ENCODE measurements at regions not wholly inside any gene's neighbourhood (a gene's known extent, or its start where the extent isn't known, plus 50 kb on each side); places are given as distances from the start of the nearest gene placed in this dataset.

DNA sequence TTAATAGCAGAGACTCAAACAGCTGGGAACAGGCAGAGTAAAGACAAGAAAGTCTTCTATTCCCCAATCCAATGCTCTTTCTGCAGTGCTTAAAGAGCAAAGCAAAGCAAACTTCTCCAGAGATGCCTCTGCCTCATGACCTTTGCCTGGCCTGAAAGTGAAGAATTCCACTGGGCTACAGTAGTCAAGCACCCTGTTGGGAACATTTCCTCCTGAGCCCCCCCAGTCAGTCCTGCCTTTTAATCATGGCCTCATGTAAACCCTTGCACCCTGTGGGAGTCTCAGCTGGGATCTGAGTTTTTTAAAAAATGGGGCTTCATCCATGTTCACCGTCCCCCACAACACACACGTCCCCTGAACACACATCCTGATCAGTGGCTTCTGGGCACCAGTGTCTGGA, 62.7 kb upstream of the TSPAN11 start:
- Histone ChIP-seq H3K4me3 (no peak overlapping the region), H3K36me3 (ENCODE audit: insufficient read depth in 1 of 2, low read depth in 1 of 2) (no peaks in the 10 kb centered on the region), H3K27ac (no peak overlapping the region), H3K27me3 (ENCODE audit: insufficient read depth in 3 of 3, low read length in 2 of 3) (peaks cover 0 to 11% (median 0%) of the 10 kb centered on the region in 3 donors), H3K4me1 (no peaks in the 10 kb centered on the region), H3K9me3 (no peaks in the 10 kb centered on the region)
- intact Hi-C loops (cut with DNase I) = no loop called here
- TF ChIP-seq, protein P1, sequence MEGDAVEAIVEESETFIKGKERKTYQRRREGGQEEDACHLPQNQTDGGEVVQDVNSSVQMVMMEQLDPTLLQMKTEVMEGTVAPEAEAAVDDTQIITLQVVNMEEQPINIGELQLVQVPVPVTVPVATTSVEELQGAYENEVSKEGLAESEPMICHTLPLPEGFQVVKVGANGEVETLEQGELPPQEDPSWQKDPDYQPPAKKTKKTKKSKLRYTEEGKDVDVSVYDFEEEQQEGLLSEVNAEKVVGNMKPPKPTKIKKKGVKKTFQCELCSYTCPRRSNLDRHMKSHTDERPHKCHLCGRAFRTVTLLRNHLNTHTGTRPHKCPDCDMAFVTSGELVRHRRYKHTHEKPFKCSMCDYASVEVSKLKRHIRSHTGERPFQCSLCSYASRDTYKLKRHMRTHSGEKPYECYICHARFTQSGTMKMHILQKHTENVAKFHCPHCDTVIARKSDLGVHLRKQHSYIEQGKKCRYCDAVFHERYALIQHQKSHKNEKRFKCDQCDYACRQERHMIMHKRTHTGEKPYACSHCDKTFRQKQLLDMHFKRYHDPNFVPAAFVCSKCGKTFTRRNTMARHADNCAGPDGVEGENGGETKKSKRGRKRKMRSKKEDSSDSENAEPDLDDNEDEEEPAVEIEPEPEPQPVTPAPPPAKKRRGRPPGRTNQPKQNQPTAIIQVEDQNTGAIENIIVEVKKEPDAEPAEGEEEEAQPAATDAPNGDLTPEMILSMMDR (IDR thresholded peaks at IDR 0.05) = no peak
- DNase-seq (no peak), ATAC-seq (no peak)
- WGBS, 3 donors = 64 to 84% (median 81%) methylated on average over 2 of the region's 2 CpGs

DNA sequence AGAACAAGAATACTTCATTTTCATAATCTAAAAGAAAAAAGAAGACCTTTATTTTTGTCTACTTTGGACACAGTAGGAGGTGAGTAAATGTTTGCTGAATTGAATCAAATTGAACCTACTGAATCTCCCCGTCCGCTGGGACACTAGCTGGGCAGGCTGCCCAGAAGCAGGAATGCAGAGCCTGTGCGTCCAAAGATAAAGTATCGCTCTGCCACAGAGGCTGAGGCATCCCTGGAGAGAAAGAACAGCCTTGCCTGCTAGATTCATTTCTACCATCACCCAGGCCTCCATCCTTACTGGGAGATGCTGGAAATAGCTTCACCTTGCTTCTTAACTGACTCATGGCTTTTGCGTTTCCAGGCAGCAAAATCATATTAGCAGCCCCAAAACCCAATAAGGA, 64.1 kb upstream of the TSPAN11 start:
- no peak for ATAC-seq
- Histone ChIP-seq H3K4me3 (no peak overlapping the region), H3K27ac (no peak overlapping the region), H3K4me1 (no peaks in the 10 kb centered on the region), H3K36me3 (ENCODE audit: insufficient read depth in 1 of 2, low read depth in 1 of 2) (no peaks in the 10 kb centered on the region), H3K27me3 (ENCODE audit: insufficient read depth in 3 of 3, low read length in 2 of 3) (peaks cover 0 to 11% (median 0%) of the 10 kb centered on the region in 3 donors), H3K9me3 (no peaks in the 10 kb centered on the region)
- WGBS, 3 donors = 16 to 24% (median 23%) methylated on average over 5 of the region's 5 CpGs
- intact Hi-C loops (cut with DNase I) = no loop called here
- TF ChIP-seq, protein P1 (IDR thresholded peaks at IDR 0.05) = no peak
- no peak for DNase-seq

DNA sequence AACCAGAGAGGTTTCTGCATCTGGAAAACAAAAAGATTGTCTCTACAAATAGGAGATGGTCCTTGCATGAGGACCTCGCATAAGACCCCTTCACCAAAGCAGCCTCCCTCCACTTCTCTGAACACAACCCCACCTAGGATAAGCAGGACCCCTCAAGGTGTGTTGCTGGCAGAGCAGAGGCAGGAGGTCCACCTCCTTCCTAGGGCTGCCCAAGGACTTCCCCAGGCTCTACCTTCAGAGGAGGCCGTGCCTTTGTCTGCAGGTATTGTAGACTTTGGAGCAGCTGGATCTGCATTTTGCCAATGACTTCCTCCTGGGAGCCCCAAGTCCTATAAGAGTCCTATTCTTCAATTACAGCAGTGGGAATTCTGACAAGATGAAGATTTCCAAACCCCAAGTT, 67.3 kb upstream of the TSPAN11 start:
- Histone ChIP-seq H3K4me1 (no peaks in the 10 kb centered on the region), H3K9me3 (no peaks in the 10 kb centered on the region), H3K36me3 (ENCODE audit: insufficient read depth in 1 of 2, low read depth in 1 of 2) (no peaks in the 10 kb centered on the region), H3K27me3 (ENCODE audit: insufficient read depth in 3 of 3, low read length in 2 of 3) (no peaks in the 10 kb centered on the region), H3K27ac (no peak overlapping the region), H3K4me3 (no peak overlapping the region)
- 90 to 95% (median 95%) methylated on average over 2 of the region's 2 CpGs for WGBS, 3 donors
- no peak for DNase-seq
- intact Hi-C loops (cut with DNase I) = no loop called here
- TF ChIP-seq, protein P1 (IDR thresholded peaks at IDR 0.05) = no peak
- no peak for ATAC-seq

DNA sequence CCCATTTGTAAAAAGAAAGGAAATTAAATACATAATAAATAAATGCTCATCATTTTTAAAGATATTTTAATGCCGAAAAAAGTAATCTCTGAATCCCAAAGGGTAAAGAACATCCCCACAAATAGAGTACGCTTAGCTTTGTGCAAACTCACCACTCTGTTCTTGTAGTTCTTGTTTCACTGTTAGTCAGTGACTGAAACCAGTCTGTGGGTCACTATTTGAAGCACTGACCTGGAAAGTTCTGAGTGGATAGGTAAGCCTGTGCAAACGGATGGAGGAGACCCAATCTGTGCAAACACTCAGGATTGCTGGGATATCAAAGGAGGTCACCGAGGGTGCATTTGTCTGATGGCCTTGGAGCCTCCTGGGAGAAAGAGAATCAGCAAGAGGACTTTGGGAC, 68.1 kb upstream of the TSPAN11 start:
- H3K27ac ChIP-seq = no peak overlapping the region
- no peaks in the 10 kb centered on the region for H3K4me1 ChIP-seq
- no peaks in the 10 kb centered on the region for H3K36me3 ChIP-seq (ENCODE audit: insufficient read depth in 1 of 2, low read depth in 1 of 2)
- 75 to 86% (median 75%) methylated on average over 4 of the region's 4 CpGs for WGBS, 3 donors
- H3K27me3 ChIP-seq (ENCODE audit: insufficient read depth in 3 of 3, low read length in 2 of 3) = no peaks in the 10 kb centered on the region
- no peak overlapping the region for H3K4me3 ChIP-seq
- ATAC-seq (no peak), DNase-seq (no peak)
- TF ChIP-seq, protein P1 (IDR thresholded peaks at IDR 0.05) = no peak
- intact Hi-C loops (cut with DNase I) = no loop called here
- H3K9me3 ChIP-seq = no peaks in the 10 kb centered on the region

DNA sequence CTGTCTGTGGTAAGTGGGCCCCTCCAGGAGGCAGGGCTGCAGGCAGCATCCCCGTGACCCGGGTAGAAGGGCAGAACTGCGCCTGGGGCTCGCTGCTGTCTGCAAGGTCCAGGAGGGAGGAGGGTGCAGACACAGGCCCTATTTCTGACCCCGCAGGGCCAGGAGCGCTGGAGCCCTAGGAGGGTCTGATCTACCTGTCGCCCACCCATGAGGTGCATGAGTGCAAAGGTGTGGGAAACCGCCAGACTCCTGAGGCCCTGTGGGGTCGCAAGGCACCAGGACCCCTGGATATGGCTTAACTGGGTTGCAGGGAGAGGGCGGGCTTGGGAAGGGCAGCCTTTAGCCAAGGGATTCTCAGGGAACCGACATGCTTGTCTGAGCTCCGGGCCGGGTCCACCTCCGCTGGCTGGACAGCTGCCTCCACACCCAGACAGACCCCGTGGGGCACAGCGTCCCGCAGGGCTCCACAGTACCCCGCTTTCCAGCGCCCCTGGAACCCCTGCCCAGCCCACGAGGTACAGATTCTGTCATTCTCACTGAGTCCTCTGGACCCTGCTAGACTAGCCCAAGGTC, 72.9 kb upstream of the TSPAN11 start:
- intact Hi-C loops (cut with DNase I) = loop anchor here (5.0 kb wide), 2 partner anchors 134 to 419 kb away; no protein-coding TSS in a partner anchor
- no peaks in the 10 kb centered on the region for H3K4me1 ChIP-seq
- H3K36me3 ChIP-seq (ENCODE audit: insufficient read depth in 1 of 2, low read depth in 1 of 2) = no peaks in the 10 kb centered on the region
- TF ChIP-seq, protein P1 (IDR thresholded peaks at IDR 0.05) = no peak
- H3K27ac ChIP-seq = no peak overlapping the region
- no peak for ATAC-seq
- WGBS, 3 donors = 87 to 93% (median 91%) methylated on average over 20 of the region's 20 CpGs
- no peaks in the 10 kb centered on the region for H3K27me3 ChIP-seq (ENCODE audit: insufficient read depth in 3 of 3, low read length in 2 of 3)
- H3K9me3 ChIP-seq = no peaks in the 10 kb centered on the region
- DNase-seq = no peak
- H3K4me3 ChIP-seq = no peak overlapping the region

Data from psoas muscle (tissue), 7 donors.